ENCODE measurements at regions not wholly inside any gene's neighbourhood (a gene's known extent, or its start where the extent isn't known, plus 50 kb on each side); places are given as distances from the start of the nearest gene placed in this dataset.

- TF ChIP-seq CTCF (IDR thresholded peaks at IDR 0.05): no peak
- TF ChIP-seq REST (IDR thresholded peaks at IDR 0.05; ENCODE audit: insufficient read depth in 1 of 2, low read depth in 2 of 2, low read length in 1 of 2): no peak
- no peak for TF ChIP-seq SIN3A (IDR thresholded peaks at IDR 0.05; ENCODE audit: borderline replicate concordance, insufficient read depth, low read depth, low read length)
- no peak for TF ChIP-seq POLR2AphosphoS5 (IDR thresholded peaks at IDR 0.05; ENCODE audit: low read depth, low read length)
Observed at GRCh38 chr2:12074126-12074844, 327.9 kb downstream of the LPIN1 start.

Data from Panc1 (cell line).